H9 (cell line): ENCODE measurements at regions not wholly inside any gene's neighbourhood (a gene's known extent, or its start where the extent isn't known, plus 50 kb on each side); places are given as distances from the start of the nearest gene placed in this dataset.
"Not testable (repeated sequence)": the region's sequence is repeated elsewhere in the genome, so short reads cannot be mapped to it uniquely, and the experiment has no call there.

ENCODE experiments used
- DNase-seq: peaks from one replicate; pipeline ENCODE4 v3.0.0-alpha.2; 2017
- H2AFZ ChIP-seq: one replicate; pipeline ENCODE4 v1.6.1; 2013; ENCODE audit warnings: mild to moderate bottlenecking, low read length, control low read depth, moderate library complexity
- H2AK5ac ChIP-seq: 2 replicates; pipeline ENCODE4 v1.6.1; 2013; ENCODE audit warnings: low read length, control low read depth, mixed read lengths; ENCODE audit not compliant: insufficient read length
- H2BK120ac ChIP-seq: one replicate; pipeline ENCODE4 v1.6.1; 2013; ENCODE audit warnings: low read depth, mild to moderate bottlenecking, low read length, control low read depth, inconsistent platforms; ENCODE audit not compliant: poor library complexity, severe bottlenecking
- H2BK12ac ChIP-seq: 2 replicates; pipeline ENCODE4 v1.6.1; 2013; ENCODE audit warnings: low read length, control low read depth, mixed read lengths, low read depth; ENCODE audit not compliant: insufficient read length
- H2BK15ac ChIP-seq: 2 replicates; pipeline ENCODE4 v1.6.1; 2013; ENCODE audit warnings: low read depth, low read length, control low read depth
- H2BK20ac ChIP-seq: one replicate; pipeline ENCODE4 v1.6.1; 2013; ENCODE audit warnings: low read depth, mild to moderate bottlenecking, low read length, control low read depth, inconsistent platforms; ENCODE audit not compliant: poor library complexity, severe bottlenecking
- H2BK5ac ChIP-seq: 2 replicates; pipeline ENCODE4 v1.6.1; 2013; ENCODE audit warnings: low read length, control low read depth, mixed read lengths; ENCODE audit not compliant: insufficient read length
- H3K14ac ChIP-seq: 2 replicates; pipeline ENCODE4 v1.6.1; 2013; ENCODE audit warnings: low read length, control low read depth; ENCODE audit not compliant: insufficient read depth
- H3K18ac ChIP-seq: 2 replicates; pipeline ENCODE4 v1.6.1; 2013; ENCODE audit warnings: low read depth, mild to moderate bottlenecking, mixed read lengths, low read length, control low read depth; ENCODE audit not compliant: insufficient read length
- H3K23ac ChIP-seq: 2 replicates; pipeline ENCODE4 v1.6.1; 2013; ENCODE audit warnings: low read length, control low read depth, mixed read lengths, low read depth; ENCODE audit not compliant: insufficient read length
- H3K23me2 ChIP-seq: 2 replicates; pipeline ENCODE4 v1.6.1; 2013; ENCODE audit warnings: low read depth, mild to moderate bottlenecking, mixed read lengths, low read length, control low read depth; ENCODE audit not compliant: insufficient read length, poor library complexity, severe bottlenecking
- H3K27ac ChIP-seq: 2 replicates; pipeline ENCODE4 v1.5.1; 2013; ENCODE audit warnings: low read length, control low read depth, mixed read lengths, low read depth; ENCODE audit not compliant: insufficient read length
- H3K27me3 ChIP-seq: 2 replicates; pipeline ENCODE4 v1.6.1; 2013; ENCODE audit warnings: low read length, control low read depth, inconsistent platforms; ENCODE audit not compliant: insufficient read depth
- H3K4ac ChIP-seq: 2 replicates; pipeline ENCODE4 v1.6.1; 2013; ENCODE audit warnings: low read depth, mild to moderate bottlenecking, control low read depth, inconsistent platforms, low read length, moderate library complexity
- H3K4me1 ChIP-seq: 2 replicates; pipeline ENCODE4 v1.6.1; 2013; ENCODE audit warnings: low read length, control low read depth, inconsistent platforms; ENCODE audit not compliant: insufficient read depth
- H3K4me2 ChIP-seq: 2 replicates; pipeline ENCODE4 v1.6.1; 2013; ENCODE audit warnings: low read length, control low read depth, mixed read lengths; ENCODE audit not compliant: insufficient read length, insufficient read depth
- H3K56ac ChIP-seq: 2 replicates; pipeline ENCODE4 v1.6.1; 2013; ENCODE audit warnings: low read depth, mild to moderate bottlenecking, mixed read lengths, low read length, control low read depth; ENCODE audit not compliant: insufficient read length
- H3K79me1 ChIP-seq: 2 replicates; pipeline ENCODE4 v1.6.1; 2013; ENCODE audit warnings: low read depth, mild to moderate bottlenecking, moderate library complexity, low read length, control low read depth, inconsistent platforms; ENCODE audit not compliant: insufficient read depth, poor library complexity, severe bottlenecking
- H3K79me2 ChIP-seq: 2 replicates; pipeline ENCODE4 v1.6.1; 2013; ENCODE audit warnings: low read length, control low read depth, inconsistent platforms; ENCODE audit not compliant: insufficient read depth
- H3K9ac ChIP-seq: 2 replicates; pipeline ENCODE4 v1.6.1; 2013; ENCODE audit warnings: low read length, control low read depth, mixed read lengths; ENCODE audit not compliant: insufficient read length; ENCODE audit errors: extremely low read depth
- H3K9me3 ChIP-seq: one replicate; pipeline ENCODE4 v1.6.1; 2013; ENCODE audit warnings: low read depth, low read length, inconsistent platforms; ENCODE audit not compliant: control insufficient read depth
- H3T11ph ChIP-seq: one replicate; pipeline ENCODE4 v1.6.1; 2013; ENCODE audit warnings: mild to moderate bottlenecking, low read length, control low read depth, inconsistent platforms
- H4K20me1 ChIP-seq: one replicate; pipeline ENCODE4 v1.6.1; 2013; ENCODE audit not compliant: control insufficient read depth, insufficient read length, insufficient read depth
- H4K5ac ChIP-seq: 2 replicates; pipeline ENCODE4 v1.6.1; 2013; ENCODE audit warnings: low read depth, mild to moderate bottlenecking, mixed read lengths, low read length, control low read depth; ENCODE audit not compliant: insufficient read length
- H4K8ac ChIP-seq: replicated peaks from 2 replicates; pipeline ENCODE4 v1.6.1; 2013; ENCODE audit warnings: low read length, control low read depth, mixed read lengths, low read depth; ENCODE audit not compliant: insufficient read length
- H4K91ac ChIP-seq: 2 replicates; pipeline ENCODE4 v1.6.1; 2013; ENCODE audit warnings: low read depth, mild to moderate bottlenecking, moderate library complexity, mixed read lengths, low read length, control low read depth; ENCODE audit not compliant: insufficient read length
- H3K27ac Mint-ChIP-seq, 3 experiments: 2 replicates in 2 of 3; 3 replicates in 1 of 3; pipeline ENCODE4 v1.8.0; 2020 to 2021; ENCODE audit warnings: mixed read lengths in 3 of 3, mild to moderate bottlenecking in 1 of 3, moderate library complexity in 1 of 3
- H3K27me3 Mint-ChIP-seq: 2 replicates; pipeline ENCODE4 v1.8.0; 2021; ENCODE audit warnings: low read depth, mild to moderate bottlenecking, moderate library complexity, mixed read lengths
- H3K36me3 Mint-ChIP-seq, 3 experiments: 2 replicates in 2 of 3; 3 replicates in 1 of 3; pipeline ENCODE4 v1.8.0; 2020 to 2021; ENCODE audit warnings: low read depth in 3 of 3, mixed read lengths in 3 of 3; ENCODE audit not compliant: insufficient read depth in 1 of 3
- H3K4me1 Mint-ChIP-seq, 2 experiments: 2 replicates each; pipeline ENCODE4 v1.8.0; 2020; ENCODE audit warnings: mixed read lengths in 2 of 2
- H3K4me3 Mint-ChIP-seq, 2 experiments: 2 replicates in 1 of 2; 3 replicates in 1 of 2; pipeline ENCODE4 v1.8.0; 2020 to 2021; ENCODE audit warnings: mild to moderate bottlenecking in 2 of 2, mixed read lengths in 2 of 2, moderate library complexity in 1 of 2
- H3K9me3 Mint-ChIP-seq, 2 experiments: 2 replicates in 1 of 2; 3 replicates in 1 of 2; pipeline ENCODE4 v1.8.0; 2020; ENCODE audit warnings: mild to moderate bottlenecking in 2 of 2, mixed read lengths in 2 of 2, moderate library complexity in 1 of 2
- WGBS: extraction: QIAGEN DNeasy Blood & Tissue Kit; methylation state at CpG from one replicate; pipeline ENCODE4 v1.1.7; 2013; ENCODE audit warnings: missing lambda C conversion rate, low lambda C conversion rate, mixed read lengths; ENCODE audit not compliant: insufficient read length; ENCODE audit errors: extremely low coverage; 5-methylcytosine and 5-hydroxymethylcytosine counted together
- TF ChIP-seq, protein P1 (sequence below): fragments of 200-600 bp; sonication (generic); conservative IDR thresholded peaks from 3 replicates; pipeline ENCODE4 v1.8.0; 2021; ENCODE audit warnings: antibody characterized with exemption, mild to moderate bottlenecking

DNA sequence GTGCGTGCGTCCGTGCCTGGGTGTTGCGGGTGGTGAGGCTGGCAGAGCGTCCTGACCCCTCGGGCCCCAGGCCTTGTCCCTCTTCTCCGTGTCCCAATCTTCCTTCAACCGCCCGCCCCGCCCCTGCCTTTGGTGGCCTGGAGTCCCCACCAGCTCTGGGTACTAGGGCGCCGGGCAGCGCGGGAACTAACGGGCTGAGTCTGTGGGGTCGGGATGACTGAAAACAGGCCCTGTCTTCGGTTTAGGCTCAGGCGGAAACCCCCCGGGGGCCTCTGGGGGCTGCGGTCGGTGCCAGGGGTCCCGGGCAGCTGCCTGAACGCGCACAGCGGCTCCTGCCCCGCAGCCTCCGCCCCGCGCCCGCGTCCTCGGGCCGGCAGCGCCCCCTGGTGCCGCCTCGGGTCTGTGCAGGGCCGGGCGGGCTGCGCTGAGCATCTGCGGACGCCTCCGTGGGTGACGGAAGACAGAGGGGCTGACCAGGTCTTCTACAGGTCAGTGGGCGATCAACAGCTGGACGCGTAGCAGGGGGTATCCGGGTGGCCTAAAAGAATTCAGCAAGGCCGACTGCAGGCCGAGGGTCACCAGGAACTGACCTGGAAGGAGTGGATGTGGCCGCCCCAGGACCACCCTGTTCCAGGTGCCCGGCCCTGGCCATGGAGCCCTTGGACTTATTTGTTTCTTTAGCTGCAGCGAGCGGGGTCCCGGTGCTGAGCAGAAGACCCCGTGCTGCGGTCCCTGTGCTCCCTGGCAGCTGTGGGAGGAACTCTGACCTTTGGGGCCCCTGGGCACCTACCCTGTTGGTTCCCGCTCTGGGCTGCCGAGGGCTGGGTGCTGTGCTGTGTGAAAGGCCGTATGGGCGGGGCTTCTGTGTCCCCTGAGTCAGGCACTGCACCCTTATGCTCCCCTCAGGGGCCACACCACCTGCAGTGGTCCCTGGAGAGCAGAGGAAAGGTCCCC lies 130.2 kb upstream of the LPCAT1 start:
- not testable (repeated sequence) for H3K23me2 ChIP-seq, H3K9ac ChIP-seq, H2BK15ac ChIP-seq, H3K36me3 Mint-ChIP-seq, H3K79me2 ChIP-seq, H3K27me3 ChIP-seq, H2BK20ac ChIP-seq, H3K27ac Mint-ChIP-seq, H4K91ac ChIP-seq, H2AFZ ChIP-seq, H2AK5ac ChIP-seq, H3K4me1 ChIP-seq, H3K79me1 ChIP-seq, H3K23ac ChIP-seq, H3K56ac ChIP-seq, H3K14ac ChIP-seq, H3K9me3 Mint-ChIP-seq, H2BK120ac ChIP-seq, H3K18ac ChIP-seq, H4K8ac ChIP-seq, H2BK5ac ChIP-seq, H4K20me1 ChIP-seq, H2BK12ac ChIP-seq, H3K9me3 ChIP-seq, H3K27ac ChIP-seq, H3T11ph ChIP-seq, H4K5ac ChIP-seq, H3K4ac ChIP-seq
- WGBS, result no CpG with 5 or more reads among the region's 60 CpGs
- TF ChIP-seq, protein P1, sequence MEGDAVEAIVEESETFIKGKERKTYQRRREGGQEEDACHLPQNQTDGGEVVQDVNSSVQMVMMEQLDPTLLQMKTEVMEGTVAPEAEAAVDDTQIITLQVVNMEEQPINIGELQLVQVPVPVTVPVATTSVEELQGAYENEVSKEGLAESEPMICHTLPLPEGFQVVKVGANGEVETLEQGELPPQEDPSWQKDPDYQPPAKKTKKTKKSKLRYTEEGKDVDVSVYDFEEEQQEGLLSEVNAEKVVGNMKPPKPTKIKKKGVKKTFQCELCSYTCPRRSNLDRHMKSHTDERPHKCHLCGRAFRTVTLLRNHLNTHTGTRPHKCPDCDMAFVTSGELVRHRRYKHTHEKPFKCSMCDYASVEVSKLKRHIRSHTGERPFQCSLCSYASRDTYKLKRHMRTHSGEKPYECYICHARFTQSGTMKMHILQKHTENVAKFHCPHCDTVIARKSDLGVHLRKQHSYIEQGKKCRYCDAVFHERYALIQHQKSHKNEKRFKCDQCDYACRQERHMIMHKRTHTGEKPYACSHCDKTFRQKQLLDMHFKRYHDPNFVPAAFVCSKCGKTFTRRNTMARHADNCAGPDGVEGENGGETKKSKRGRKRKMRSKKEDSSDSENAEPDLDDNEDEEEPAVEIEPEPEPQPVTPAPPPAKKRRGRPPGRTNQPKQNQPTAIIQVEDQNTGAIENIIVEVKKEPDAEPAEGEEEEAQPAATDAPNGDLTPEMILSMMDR, result peak; percentile 61
- peak overlapping the region; percentile 57 for H3K4me2 ChIP-seq
- H3K4me1 Mint-ChIP-seq, result peaks cover 10 to 13% of the 10 kb centered on the region in 2 experiments
- H3K27me3 Mint-ChIP-seq, result peaks cover 69% of the 10 kb centered on the region
- H3K4me3 Mint-ChIP-seq, result peak overlapping the region; percentile 32 to 67; a peak in 3 of 5 replicates
- DNase-seq, result peak; percentile 45
